ELF-1 (cell line): ENCODE measurements at regions not wholly inside any gene's neighbourhood (a gene's known extent, or its start where the extent isn't known, plus 50 kb on each side); places are given as distances from the start of the nearest gene placed in this dataset.

Experiments
- DNase-seq: peaks from one replicate; pipeline ENCODE4 v3.0.0-alpha.2; 2016; ENCODE audit warnings: low read depth, low spot score

DNA sequence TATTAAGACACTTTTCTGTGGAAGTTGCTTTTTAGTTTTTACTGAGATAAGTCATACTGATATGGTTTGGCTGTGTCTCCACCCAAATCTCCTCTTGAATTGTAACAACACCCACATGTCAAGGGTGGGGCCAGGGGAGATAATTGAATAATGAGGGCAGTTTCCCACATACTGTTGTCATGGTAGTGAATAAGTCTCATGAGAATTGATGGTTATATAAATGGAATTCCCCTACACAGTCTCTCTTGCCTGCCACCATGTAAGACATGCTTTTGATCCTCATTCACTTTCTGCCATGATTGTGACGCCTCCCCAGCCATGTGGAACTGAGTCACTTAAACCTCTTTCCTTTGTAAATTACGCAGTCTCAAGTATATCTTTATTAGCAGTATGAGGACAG lies 1340.4 kb downstream of the SLITRK5 start:
- no peak for DNase-seq

- no peak for DNase-seq
These were observed 1356.6 kb downstream of the SLITRK5 start for GRCh38 chr13:89027694-89028306.

- no peak for DNase-seq
These were observed 1357.9 kb downstream of the SLITRK5 start for GRCh38 chr13:89029062-89029461.

- DNase-seq, result no peak
These were observed 1362.8 kb downstream of the SLITRK5 start for GRCh38 chr13:89034015-89034414.

- no peak for DNase-seq
These were observed 1381.5 kb downstream of the SLITRK5 start for GRCh38 chr13:89052699-89053098.

DNA sequence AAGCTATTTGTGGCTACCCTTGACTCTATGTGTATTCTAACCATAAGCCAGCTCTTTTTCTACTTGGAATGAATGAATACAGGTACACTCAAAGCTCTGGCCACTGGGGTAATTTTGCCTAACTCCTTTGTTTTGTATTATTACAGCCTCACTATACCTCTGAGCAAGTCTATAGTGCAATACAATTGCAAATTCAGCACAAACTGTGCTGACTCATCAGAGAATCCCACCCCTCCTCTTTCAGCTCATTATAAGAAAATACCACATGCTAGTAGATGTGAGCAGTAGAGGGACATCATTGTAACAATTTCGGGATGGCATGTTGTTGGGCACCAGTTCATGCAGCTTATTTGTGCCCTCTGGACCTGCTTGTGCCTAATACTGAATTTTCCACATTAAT lies 1382.2 kb downstream of the SLITRK5 start:
- DNase-seq, result no peak

GRCh38 chr13:89057274-89057673 lies 1386.1 kb downstream of the SLITRK5 start:
- no peak for DNase-seq

- no peak for DNase-seq
These were observed 1386.7 kb downstream of the SLITRK5 start for GRCh38 chr13:89057862-89058261.

DNA sequence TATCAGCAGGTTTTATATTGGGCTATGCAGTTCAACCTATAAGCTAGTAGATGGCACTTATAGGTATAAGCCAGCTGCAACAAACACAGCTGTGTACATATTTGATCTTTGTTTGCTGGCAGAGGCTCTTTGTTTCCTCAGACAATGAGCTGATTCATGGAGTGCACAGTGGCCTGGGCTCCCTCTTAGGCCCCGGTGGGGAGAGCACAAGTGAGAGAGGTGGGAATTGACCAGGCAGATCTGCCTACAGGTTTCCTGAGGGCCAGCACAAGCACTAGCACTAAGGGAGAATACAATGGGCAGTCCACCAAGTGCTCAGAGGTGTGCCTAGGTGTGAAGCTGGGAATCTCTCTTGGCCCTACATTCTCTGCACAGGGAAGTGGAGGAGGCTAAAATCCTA lies 1390.7 kb downstream of the SLITRK5 start:
- no peak for DNase-seq

DNA sequence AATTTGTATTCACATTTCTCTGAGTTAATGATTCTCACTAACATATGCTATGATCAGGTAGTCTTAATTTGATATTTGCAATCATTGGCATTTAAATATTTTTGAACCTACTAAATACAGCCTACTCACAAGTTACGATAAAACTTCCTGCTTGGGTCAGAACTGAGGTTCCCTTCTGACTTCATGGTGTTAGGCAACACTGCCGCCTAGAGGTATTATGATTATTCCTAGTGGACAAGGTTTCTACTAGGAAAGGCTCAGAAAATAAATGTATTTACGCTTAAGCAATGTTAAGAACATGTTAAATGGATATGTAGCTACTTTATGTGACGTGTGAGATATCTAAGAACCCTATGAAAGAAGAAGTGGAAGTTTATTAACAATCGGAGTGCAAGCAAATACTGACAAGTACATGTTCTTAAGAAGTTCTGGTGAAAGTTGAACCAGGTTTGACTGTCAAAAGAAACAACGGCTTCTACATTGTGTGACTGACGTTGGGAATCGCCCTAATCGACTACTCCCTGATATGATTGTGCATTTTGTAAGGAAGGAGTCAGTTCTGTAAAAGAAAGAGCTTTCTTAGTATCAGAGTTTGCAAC lies 1395.8 kb downstream of the SLITRK5 start:
- DNase-seq, result peak; percentile 4

DNA sequence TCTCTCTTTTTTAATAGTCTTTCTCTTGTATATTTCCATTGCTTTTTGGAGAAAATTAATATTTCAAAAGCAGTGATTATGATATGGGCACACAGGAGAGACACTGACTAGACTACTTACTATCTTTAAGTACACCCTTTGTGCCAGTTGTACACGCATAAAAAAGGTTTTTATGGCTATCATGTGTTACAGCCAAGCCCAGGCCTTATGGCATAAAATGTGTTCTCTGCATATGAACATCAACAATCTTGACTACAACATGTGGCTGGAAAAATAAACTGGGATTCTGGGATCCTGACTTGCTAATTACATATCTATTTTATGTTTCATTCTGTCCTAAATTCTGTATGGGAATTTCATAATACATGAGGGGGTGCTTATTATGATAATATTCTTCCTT lies 1401.8 kb downstream of the SLITRK5 start:
- no peak for DNase-seq

GRCh38 chr13:89076622-89077021 lies 1405.5 kb downstream of the SLITRK5 start:
- DNase-seq, result no peak

DNA sequence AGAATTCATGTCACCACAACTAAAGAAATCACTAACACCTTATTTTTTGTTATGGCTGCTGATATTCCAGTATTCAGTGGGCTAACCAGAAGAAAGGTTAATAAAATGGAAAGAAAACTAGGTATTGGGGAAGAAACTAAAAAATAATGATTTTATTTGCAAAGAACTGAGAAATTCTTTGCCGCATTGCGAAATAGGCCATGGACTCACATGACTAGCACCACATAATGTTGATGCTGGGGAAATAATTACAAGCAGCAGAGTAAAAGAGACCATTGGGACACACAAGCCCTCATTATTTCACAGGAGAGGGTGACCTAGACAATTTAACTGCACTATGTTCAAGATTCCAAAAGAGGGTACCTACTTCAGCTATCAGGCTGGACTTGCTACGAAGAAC lies 1411.5 kb downstream of the SLITRK5 start:
- DNase-seq, result no peak

- DNase-seq, result peak; percentile 68
These were observed 1416.9 kb downstream of the SLITRK5 start for GRCh38 chr13:89088107-89088506.

- no peak for DNase-seq
These were observed 1426.8 kb downstream of the SLITRK5 start for GRCh38 chr13:89097994-89098393.

DNA sequence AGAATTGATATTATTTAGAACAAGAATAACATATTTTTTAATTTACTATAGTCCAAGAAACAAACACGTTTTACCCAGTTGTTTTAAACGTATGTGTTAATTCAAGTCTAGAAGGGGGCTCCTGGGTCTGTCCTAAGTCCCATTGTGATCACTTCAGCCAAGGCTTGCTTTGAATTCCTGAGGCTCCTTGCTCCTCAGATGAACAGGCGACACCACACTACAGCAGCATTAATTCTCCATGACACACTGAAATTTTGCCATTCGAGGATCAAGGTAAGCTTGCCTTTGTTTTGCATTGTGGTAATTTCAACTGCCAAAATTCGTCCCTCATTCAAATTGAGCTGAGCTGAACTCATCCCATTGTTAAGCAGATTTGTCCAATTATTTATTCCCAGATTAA lies 1442.6 kb downstream of the SLITRK5 start:
- DNase-seq, result peak; percentile 5

DNA sequence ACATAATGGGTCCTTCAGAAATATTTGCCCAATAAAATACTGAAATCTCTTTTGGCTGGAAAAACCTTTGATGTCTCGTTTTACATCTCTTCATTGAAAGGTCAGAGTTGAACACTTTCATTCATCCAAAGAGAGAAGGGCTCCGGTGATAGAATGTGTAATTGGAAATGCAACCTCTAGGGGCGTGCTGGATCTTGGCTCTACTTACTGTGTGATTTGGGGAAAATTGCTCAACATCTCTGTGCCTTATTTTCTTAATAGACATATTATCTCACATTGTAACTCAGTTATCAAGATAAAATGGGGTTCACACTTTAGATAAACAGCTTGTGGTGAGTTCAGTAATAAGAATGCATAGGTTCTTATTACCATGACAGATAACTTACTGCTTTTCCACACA lies 1444.1 kb downstream of the SLITRK5 start:
- DNase-seq, result no peak

DNA sequence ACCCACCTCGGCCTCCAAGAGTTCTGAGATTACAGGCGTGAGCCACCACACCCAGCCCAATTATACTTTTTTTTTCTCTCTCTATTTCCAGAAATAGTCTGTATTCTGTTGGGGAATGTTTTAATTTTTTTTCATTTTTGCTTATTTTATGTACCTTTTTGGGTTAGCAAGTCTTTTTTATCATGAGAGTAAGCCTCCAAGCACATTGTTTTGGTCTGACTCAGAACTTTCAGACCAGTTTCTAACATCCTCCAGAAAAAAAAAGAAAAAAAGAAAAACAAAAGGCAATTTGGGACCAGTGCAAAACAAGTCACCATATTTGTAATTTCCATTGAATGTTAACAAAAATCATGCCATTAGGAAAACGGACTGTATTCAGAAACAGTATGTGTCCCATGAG lies 1465.5 kb downstream of the SLITRK5 start:
- no peak for DNase-seq

GRCh38 chr13:89150362-89150761 lies 1479.2 kb downstream of the SLITRK5 start:
- DNase-seq, result no peak

DNA sequence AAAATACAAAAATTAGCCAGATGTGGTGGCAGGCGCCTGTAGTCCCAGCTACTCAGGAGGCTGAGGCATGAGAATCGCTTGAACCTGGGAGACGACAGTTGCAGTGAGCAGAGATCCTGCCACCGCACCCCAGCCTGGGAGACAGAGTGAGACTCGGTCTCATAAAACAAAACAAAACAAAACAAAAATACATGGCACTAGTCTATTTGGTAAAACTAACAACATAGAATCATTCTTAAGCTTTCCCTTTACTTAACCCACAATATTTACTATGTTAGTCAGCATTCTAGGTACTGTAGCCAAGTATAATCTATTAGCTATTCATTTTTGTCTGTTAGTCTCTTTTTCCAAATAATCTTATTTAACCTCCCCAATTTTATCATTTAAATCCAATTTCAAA lies 1482.8 kb downstream of the SLITRK5 start:
- DNase-seq, result no peak

DNA sequence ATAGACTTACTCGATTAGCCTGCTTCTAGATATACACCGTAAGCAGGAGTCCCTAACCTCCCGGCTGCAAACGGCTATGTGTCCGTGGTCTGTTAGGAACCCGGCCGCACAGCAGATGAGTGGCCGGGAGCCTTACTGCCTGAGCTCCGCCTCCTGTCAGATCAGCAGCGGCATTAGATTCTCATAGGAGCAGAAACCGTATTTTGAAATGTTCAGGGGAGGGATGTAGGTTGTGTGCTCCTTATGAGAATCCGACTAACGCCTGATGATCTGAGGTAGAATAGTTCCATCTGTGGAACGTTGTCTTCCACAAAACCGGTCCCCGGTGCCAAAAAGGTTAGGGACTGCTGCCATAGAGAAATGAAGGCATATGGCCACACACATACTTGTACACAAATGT lies 1491.9 kb downstream of the SLITRK5 start:
- DNase-seq, result peak; percentile 3

- no peak for DNase-seq
These were observed 1494.5 kb downstream of the SLITRK5 start for GRCh38 chr13:89165685-89166084.

DNA sequence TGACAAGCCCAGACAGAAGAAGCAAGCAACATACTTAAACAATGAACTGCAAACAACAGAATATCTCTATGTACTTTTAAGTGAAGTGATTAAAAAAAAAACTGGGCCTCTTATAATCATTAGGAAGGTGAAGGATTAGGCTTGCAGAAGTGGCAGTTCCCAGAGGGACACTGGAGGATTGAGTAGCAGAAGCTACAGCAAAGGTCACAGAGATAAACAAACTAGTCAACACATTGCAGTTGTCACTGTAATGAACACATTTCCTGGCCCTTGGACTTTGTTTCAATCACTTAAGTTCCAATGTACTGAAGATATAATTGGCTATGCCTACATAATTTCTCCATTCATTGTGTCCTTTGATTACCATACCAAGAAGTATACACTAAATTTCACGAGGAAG lies 1498.8 kb downstream of the SLITRK5 start:
- DNase-seq, result no peak

DNA sequence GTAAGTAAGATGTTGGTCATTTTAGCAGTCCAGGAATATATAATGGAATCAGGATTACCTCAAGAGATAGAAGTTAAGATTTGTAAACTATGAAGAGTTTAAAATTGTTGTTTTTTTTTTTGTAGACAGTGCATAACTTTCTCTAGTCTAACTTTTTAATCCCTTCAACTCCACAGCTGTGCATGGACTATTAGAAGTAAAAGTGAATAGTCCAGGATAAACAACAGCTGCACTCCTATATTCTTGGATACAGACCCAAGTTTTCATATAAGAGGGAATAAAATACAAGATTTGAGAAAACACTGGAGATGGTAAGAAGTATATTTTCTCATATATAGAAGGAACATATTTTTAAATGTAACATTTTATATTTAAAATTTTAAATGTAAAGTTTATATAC lies 1509.9 kb downstream of the SLITRK5 start:
- DNase-seq, result no peak
